ENCODE measurements at regions not wholly inside any gene's neighbourhood (a gene's known extent, or its start where the extent isn't known, plus 50 kb on each side); places are given as distances from the start of the nearest gene placed in this dataset.

DNA sequence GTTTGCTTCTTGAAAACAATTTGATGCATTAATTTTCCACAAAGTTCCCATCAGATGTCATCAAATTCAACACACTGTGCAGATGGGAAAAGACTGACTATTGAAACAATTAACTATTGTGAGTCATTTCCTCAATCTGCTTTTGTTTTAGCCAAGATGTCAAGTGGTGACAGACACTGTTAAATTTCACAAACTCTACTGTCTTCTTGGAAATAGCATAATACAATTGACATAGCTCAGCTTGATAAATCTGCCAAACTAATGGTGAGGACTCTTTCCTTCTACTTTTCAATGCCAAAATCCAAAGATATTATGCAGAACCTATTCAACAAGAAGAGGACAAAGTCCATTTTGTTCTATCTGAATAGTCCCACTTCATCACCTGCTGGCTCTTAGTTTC is 242.3 kb downstream of the CAAP1 start:
- TF ChIP-seq ZFP3 (CRISPR knock-in tag; IDR thresholded peaks at IDR 0.05), result no peak
- no peak for TF ChIP-seq ARNTL (CRISPR knock-in tag; IDR thresholded peaks at IDR 0.05; ENCODE audit: borderline replicate concordance, low read depth)
- TF ChIP-seq CSDC2 (CRISPR knock-in tag; IDR thresholded peaks at IDR 0.05), result no peak
- no peak for TF ChIP-seq ZNF8 (CRISPR knock-in tag; IDR thresholded peaks at IDR 0.05)
- TF ChIP-seq ZNF565 (CRISPR knock-in tag; conservative IDR thresholded peaks at IDR 0.05; ENCODE audit: low read depth), result no peak
- TF ChIP-seq ZFP30 (CRISPR knock-in tag; IDR thresholded peaks at IDR 0.05), result no peak
- TF ChIP-seq, protein P1, sequence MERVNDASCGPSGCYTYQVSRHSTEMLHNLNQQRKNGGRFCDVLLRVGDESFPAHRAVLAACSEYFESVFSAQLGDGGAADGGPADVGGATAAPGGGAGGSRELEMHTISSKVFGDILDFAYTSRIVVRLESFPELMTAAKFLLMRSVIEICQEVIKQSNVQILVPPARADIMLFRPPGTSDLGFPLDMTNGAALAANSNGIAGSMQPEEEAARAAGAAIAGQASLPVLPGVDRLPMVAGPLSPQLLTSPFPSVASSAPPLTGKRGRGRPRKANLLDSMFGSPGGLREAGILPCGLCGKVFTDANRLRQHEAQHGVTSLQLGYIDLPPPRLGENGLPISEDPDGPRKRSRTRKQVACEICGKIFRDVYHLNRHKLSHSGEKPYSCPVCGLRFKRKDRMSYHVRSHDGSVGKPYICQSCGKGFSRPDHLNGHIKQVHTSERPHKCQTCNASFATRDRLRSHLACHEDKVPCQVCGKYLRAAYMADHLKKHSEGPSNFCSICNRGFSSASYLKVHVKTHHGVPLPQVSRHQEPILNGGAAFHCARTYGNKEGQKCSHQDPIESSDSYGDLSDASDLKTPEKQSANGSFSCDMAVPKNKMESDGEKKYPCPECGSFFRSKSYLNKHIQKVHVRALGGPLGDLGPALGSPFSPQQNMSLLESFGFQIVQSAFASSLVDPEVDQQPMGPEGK (CRISPR knock-in tag; IDR thresholded peaks at IDR 0.05; ENCODE audit: borderline replicate concordance), result no peak
- no peak for TF ChIP-seq POU6F1 (CRISPR knock-in tag; IDR thresholded peaks at IDR 0.05; ENCODE audit: borderline replicate concordance, low read depth)
- 0 out of 2 replicates have a peak, but pooled peaks have one; percentile 21 for TF ChIP-seq TCF4 (CRISPR knock-in tag; IDR thresholded peaks at IDR 0.05; ENCODE audit: borderline replicate concordance)

Data from SK-N-SH treated with all-trans-retinoic acid at 6 μM for 48 hours (cell line).